ENCODE measurements at regions not wholly inside any gene's neighbourhood (a gene's known extent, or its start where the extent isn't known, plus 50 kb on each side); places are given as distances from the start of the nearest gene placed in this dataset.

DNA sequence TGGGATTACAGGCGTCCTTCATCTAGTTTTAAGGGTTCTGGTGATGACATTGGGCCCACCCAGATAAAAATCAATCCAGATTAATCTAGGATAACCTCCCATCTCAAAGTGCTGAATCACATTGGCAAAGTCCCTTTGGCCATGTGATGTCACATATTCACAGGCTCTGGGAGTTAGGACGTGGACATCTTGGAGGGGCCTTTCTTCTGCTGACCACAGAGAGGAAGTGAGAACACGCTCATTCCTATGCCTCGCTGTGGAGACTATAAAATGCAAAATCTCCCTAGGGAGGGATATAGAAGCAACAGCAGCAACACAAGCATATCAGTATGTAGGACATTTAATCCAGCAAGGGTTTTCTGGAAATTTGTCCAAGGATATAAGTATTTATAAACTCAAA lies 266.0 kb upstream of the PITRM1 start:
- TF ChIP-seq, protein P1, sequence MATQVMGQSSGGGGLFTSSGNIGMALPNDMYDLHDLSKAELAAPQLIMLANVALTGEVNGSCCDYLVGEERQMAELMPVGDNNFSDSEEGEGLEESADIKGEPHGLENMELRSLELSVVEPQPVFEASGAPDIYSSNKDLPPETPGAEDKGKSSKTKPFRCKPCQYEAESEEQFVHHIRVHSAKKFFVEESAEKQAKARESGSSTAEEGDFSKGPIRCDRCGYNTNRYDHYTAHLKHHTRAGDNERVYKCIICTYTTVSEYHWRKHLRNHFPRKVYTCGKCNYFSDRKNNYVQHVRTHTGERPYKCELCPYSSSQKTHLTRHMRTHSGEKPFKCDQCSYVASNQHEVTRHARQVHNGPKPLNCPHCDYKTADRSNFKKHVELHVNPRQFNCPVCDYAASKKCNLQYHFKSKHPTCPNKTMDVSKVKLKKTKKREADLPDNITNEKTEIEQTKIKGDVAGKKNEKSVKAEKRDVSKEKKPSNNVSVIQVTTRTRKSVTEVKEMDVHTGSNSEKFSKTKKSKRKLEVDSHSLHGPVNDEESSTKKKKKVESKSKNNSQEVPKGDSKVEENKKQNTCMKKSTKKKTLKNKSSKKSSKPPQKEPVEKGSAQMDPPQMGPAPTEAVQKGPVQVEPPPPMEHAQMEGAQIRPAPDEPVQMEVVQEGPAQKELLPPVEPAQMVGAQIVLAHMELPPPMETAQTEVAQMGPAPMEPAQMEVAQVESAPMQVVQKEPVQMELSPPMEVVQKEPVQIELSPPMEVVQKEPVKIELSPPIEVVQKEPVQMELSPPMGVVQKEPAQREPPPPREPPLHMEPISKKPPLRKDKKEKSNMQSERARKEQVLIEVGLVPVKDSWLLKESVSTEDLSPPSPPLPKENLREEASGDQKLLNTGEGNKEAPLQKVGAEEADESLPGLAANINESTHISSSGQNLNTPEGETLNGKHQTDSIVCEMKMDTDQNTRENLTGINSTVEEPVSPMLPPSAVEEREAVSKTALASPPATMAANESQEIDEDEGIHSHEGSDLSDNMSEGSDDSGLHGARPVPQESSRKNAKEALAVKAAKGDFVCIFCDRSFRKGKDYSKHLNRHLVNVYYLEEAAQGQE (IDR thresholded peaks at IDR 0.05; ENCODE audit: insufficient read depth in 1 of 2, low read depth in 2 of 2, low read length in 2 of 2): no peak
- TF ChIP-seq SIN3A (IDR thresholded peaks at IDR 0.05; ENCODE audit: borderline replicate concordance, insufficient read depth, low read length): no peak
